Nephron (organoid): ENCODE measurements at regions not wholly inside any gene's neighbourhood (a gene's known extent, or its start where the extent isn't known, plus 50 kb on each side); places are given as distances from the start of the nearest gene placed in this dataset.

Source experiments
- H3K27ac Mint-ChIP-seq, 3 experiments: 2 replicates each; pipeline ENCODE4 v1.8.0; 2020; ENCODE audit warnings: mixed read lengths in 3 of 3, mild to moderate bottlenecking in 2 of 3, moderate library complexity in 1 of 3
- H3K27me3 Mint-ChIP-seq: 2 replicates; pipeline ENCODE4 v1.8.0; 2021; ENCODE audit warnings: low read depth, mild to moderate bottlenecking, moderate library complexity, mixed read lengths
- H3K36me3 Mint-ChIP-seq: 2 replicates; pipeline ENCODE4 v1.8.0; 2020; ENCODE audit warnings: low read depth, mixed read lengths
- H3K4me1 Mint-ChIP-seq: 2 replicates; pipeline ENCODE4 v1.8.0; 2020; ENCODE audit warnings: mixed read lengths
- H3K4me3 Mint-ChIP-seq, 3 experiments: 2 replicates each; pipeline ENCODE4 v1.8.0; 2020; ENCODE audit warnings: mild to moderate bottlenecking in 3 of 3, mixed read lengths in 3 of 3, moderate library complexity in 2 of 3
- H3K9me3 Mint-ChIP-seq: 2 replicates; pipeline ENCODE4 v1.8.0; 2020; ENCODE audit warnings: mixed read lengths
- TF ChIP-seq, protein P1 (sequence below), 3 experiments: fragments of 200-600 bp; sonication (generic); IDR thresholded peaks; one replicate each; pipeline ENCODE4 v1.5.0; 2021; ENCODE audit warnings: antibody characterized with exemption in 3 of 3; ENCODE audit not compliant: unreplicated experiment in 3 of 3

DNA sequence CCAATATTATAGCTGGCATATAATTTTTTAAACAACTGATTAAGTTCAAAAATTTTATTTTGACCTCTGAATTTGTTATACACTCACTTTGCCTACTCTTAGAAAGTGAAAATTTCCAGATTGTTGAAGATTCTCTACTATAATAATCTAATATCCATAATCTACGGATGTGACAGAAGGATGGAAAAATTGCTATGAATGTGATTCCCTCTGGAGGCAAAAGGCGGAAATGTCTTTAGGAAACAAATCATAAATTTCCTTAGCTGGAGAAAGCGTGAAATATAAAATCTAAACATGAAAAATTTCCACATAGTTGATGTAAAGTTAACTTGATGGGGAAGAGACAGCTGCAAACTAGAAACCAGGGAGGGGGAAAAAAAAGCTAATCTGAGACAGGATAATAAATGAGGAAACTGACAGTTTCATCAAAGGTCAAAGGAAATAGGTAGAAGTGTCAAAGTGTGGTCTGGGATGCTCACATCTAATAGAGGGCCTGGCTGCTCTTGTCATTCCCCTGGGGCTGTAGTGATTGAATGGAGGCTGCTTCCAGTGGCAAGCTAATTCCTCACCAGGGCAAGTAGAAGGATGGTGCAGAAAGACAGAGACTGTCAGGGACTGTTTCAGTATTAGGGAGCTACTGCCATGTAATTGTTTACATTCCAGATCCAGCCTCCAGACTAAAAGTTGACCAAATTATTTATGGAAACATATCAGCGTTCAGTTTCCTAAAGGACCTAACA lies 264.5 kb downstream of the SDHAF3 start:
- H3K27ac Mint-ChIP-seq: no peak overlapping the region

DNA sequence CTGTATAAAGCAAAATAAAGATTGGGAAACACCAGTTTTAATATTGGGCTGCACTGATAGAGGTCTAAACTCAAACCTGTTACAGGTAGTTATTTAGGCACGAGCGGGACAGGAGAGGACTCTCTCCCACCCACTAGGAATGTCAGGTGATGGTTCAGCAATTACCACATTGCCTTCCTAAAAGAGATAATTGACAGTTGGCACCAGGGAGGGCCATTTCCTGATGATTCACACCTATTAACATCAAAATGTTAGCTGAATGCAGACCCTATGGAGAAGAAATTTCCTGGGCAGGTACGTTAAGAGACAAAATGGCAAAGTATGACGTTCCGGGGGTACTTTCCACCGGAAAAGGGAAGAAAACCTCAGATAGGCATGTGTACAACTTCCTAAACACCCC lies 272.6 kb downstream of the SDHAF3 start:
- Mint-ChIP-seq H3K27me3 (no peaks in the 10 kb centered on the region), H3K4me1 (no peaks in the 10 kb centered on the region), H3K27ac (no peak overlapping the region), H3K4me3 (no peak overlapping the region), H3K36me3 (no peaks in the 10 kb centered on the region), H3K9me3 (no peaks in the 10 kb centered on the region)
- TF ChIP-seq, protein P1, sequence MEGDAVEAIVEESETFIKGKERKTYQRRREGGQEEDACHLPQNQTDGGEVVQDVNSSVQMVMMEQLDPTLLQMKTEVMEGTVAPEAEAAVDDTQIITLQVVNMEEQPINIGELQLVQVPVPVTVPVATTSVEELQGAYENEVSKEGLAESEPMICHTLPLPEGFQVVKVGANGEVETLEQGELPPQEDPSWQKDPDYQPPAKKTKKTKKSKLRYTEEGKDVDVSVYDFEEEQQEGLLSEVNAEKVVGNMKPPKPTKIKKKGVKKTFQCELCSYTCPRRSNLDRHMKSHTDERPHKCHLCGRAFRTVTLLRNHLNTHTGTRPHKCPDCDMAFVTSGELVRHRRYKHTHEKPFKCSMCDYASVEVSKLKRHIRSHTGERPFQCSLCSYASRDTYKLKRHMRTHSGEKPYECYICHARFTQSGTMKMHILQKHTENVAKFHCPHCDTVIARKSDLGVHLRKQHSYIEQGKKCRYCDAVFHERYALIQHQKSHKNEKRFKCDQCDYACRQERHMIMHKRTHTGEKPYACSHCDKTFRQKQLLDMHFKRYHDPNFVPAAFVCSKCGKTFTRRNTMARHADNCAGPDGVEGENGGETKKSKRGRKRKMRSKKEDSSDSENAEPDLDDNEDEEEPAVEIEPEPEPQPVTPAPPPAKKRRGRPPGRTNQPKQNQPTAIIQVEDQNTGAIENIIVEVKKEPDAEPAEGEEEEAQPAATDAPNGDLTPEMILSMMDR (IDR thresholded peaks at IDR 0.05; ENCODE audit: unreplicated experiment in 3 of 3): no peak

More for the DNA sequence above, 264.5 kb downstream of the SDHAF3 start:
- TF ChIP-seq, protein P1 (IDR thresholded peaks at IDR 0.05; ENCODE audit: unreplicated experiment in 3 of 3): no peak
- H3K9me3 Mint-ChIP-seq: peaks cover 2% of the 10 kb centered on the region
- H3K4me3 Mint-ChIP-seq: no peak overlapping the region
- H3K36me3 Mint-ChIP-seq: no peaks in the 10 kb centered on the region
- peaks cover 7% of the 10 kb centered on the region for H3K4me1 Mint-ChIP-seq
- no peaks in the 10 kb centered on the region for H3K27me3 Mint-ChIP-seq

DNA sequence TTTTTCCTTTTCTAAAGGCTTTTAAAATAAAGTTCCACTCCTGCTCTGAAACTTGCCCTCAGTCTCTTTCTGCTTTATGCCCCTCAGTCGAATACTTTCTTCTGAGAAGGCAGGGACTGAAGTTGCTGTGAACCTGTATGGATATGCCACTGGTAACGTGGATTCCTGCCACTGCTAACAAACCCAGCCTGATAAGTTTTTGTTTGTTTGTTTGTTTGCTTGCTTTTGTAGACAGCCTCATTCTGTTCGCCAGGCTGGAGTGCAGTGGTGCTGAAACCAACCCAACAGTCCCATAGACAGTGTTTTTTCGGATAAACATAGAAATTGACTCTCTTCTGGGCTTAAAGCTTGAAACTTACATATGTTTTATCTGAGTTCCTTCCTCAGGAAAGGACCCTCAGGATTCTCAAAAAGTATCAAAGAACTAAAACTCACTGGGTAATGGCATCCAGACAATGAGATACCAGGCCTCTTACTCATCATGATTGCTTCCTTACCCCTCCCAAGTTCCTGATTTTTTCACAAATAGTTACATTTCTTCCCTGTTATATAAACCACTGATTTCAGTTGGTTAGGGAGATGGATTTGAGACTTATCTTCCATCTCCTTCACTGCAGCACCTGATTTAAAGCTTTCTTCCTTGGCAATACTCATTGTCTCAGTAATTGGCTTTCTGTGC lies 273.6 kb downstream of the SDHAF3 start:
- H3K9me3 Mint-ChIP-seq: no peaks in the 10 kb centered on the region
- H3K36me3 Mint-ChIP-seq: no peaks in the 10 kb centered on the region
- H3K27ac Mint-ChIP-seq: no peak overlapping the region
- H3K4me3 Mint-ChIP-seq: no peak overlapping the region
- TF ChIP-seq, protein P1 (IDR thresholded peaks at IDR 0.05; ENCODE audit: unreplicated experiment in 3 of 3): no peak
- H3K4me1 Mint-ChIP-seq: no peaks in the 10 kb centered on the region
- no peaks in the 10 kb centered on the region for H3K27me3 Mint-ChIP-seq

DNA sequence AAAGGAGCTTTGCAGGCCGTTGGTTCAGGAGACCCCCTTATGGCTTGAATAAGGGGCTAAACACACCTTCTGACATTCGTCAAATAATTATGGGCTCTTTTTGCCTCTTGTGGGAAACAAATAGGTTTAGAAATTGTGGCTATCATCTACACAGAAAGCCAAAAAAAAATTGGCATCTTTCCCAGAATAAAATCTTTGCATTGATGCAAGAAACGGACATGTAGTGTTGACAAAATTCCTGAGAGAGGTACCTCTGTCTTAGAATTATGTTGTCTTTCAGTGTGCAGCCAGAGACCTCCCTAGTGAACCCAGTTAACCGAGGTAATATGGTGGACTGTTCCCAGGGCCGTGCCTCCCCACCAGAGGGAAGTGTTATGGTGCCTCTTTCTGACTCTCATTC lies 283.9 kb downstream of the SDHAF3 start:
- Mint-ChIP-seq H3K4me3 (no peak overlapping the region), H3K4me1 (peaks cover 18% of the 10 kb centered on the region), H3K27ac (no peak overlapping the region), H3K9me3 (no peaks in the 10 kb centered on the region), H3K36me3 (no peaks in the 10 kb centered on the region), H3K27me3 (peaks cover 3% of the 10 kb centered on the region)
- TF ChIP-seq, protein P1 (IDR thresholded peaks at IDR 0.05; ENCODE audit: unreplicated experiment in 3 of 3): no peak

DNA sequence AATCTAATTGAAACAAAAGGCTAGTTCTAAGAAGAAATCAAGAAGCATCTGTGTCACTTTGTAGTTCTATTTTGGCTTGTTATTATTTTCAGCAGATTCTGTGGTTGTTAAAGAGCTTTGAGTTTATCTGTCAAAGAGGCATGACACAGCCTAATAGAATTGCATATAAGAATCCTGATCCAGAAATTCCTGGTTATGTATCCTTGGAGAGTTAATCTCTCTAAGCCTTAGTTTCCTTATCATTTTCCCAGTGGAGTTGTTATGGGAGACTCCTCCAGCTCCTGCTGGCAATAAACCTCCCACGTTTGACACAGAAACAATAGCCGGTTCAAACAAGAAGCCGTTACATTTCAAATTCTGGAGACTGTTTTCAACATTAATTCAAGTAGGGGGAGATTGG lies 288.3 kb downstream of the SDHAF3 start:
- TF ChIP-seq, protein P1 (IDR thresholded peaks at IDR 0.05; ENCODE audit: unreplicated experiment in 3 of 3): no peak
- H3K27me3 Mint-ChIP-seq: peaks cover 3% of the 10 kb centered on the region

More for the DNA sequence above, 288.3 kb downstream of the SDHAF3 start:
- Mint-ChIP-seq H3K9me3 (no peaks in the 10 kb centered on the region), H3K4me1 (peaks cover 18% of the 10 kb centered on the region), H3K36me3 (no peaks in the 10 kb centered on the region), H3K4me3 (no peak overlapping the region), H3K27ac (peak overlapping the region in 2 of 3 experiments; percentile 33 to 40)
